ENCODE measurements at regions not wholly inside any gene's neighbourhood (a gene's known extent, or its start where the extent isn't known, plus 50 kb on each side); places are given as distances from the start of the nearest gene placed in this dataset.

DNA sequence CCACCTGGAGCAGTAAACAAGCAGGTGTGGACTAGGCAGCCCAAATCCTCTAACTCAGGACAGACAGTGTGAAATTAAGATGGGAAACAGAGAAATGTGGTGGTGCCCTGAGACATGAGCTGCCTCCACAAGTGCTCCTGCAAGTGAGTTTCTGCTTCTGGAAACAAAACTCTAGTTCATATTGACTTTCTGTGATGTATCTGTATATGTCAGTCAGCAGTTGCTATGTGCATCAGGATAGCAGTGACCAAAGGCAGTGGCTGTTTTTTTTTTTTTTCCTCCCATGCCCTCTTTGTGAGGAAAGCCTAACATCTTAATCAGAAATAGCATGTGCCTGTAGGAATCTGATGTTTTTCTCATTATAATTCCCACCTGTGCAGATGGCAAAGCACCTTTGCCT is 318.4 kb upstream of the SEMA6A start:
- no peak overlapping the region for H2AFZ ChIP-seq (ENCODE audit: low read length)

DNA sequence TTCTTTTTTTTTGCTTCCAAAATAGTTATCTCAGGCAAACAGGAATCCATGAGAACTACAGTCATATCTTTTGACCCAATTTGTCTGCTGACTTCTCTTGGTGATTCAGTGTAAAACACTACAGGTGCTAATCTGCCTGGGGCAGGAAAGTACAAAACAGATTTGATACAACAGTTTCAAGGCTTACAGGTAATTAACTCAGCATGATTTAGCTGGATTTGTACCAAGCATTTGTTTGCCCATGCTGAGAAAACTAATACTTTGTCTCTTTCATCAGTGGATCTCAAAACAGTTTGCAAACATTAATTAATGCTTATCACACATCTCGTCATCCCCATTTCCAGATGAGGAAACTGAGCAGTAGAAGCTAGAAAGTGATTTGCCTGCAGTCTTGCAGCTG is 312.5 kb upstream of the SEMA6A start:
- Histone ChIP-seq H3K4me1 (ENCODE audit: low read length) (no peaks in the 10 kb centered on the region), H3K9me2 (replicated peaks; ENCODE audit: insufficient read depth, low read length) (no peaks in the 10 kb centered on the region), H2AFZ (ENCODE audit: low read length) (no peak overlapping the region), H3K27ac (ENCODE audit: low read length) (no peak overlapping the region), H3K36me3 (replicated peaks; ENCODE audit: insufficient read depth, low read length) (no peaks in the 10 kb centered on the region), H3K27me3 (replicated peaks; ENCODE audit: insufficient read depth, low read length) (no peaks in the 10 kb centered on the region), H3F3A (ENCODE audit: insufficient read depth, low read length) (no peaks in the 10 kb centered on the region), H3K4me3 (ENCODE audit: low read length) (no peak overlapping the region), H3K9me3 (replicated peaks; ENCODE audit: insufficient read depth, low read length) (no peaks in the 10 kb centered on the region), H3K9ac (ENCODE audit: low read length) (no peak overlapping the region), H4K20me1 (ENCODE audit: insufficient read depth, low read length) (no peaks in the 10 kb centered on the region), H3K79me2 (ENCODE audit: low read length) (no peaks in the 10 kb centered on the region), H3K4me2 (ENCODE audit: low read depth, low read length) (no peak overlapping the region)
- DNase-seq, result no peak
- no peak for TF ChIP-seq EZH2phosphoT487 (IDR thresholded peaks at IDR 0.05; ENCODE audit: low read length)
- no peak for TF ChIP-seq EZH2 (optimal IDR thresholded peaks at IDR 0.05; ENCODE audit: low read depth, low read length)
- TF ChIP-seq CTCF (IDR thresholded peaks at IDR 0.05; ENCODE audit: low read length), result no peak

More for the DNA sequence above, 318.4 kb upstream of the SEMA6A start:
- Histone ChIP-seq H3K9ac (ENCODE audit: low read length) (no peak overlapping the region), H3K4me3 (ENCODE audit: low read length) (no peak overlapping the region), H3K36me3 (replicated peaks; ENCODE audit: insufficient read depth, low read length) (no peaks in the 10 kb centered on the region), H3K9me3 (replicated peaks; ENCODE audit: insufficient read depth, low read length) (no peaks in the 10 kb centered on the region), H3K79me2 (ENCODE audit: low read length) (no peaks in the 10 kb centered on the region), H3K4me1 (ENCODE audit: low read length) (no peaks in the 10 kb centered on the region), H4K20me1 (ENCODE audit: insufficient read depth, low read length) (no peaks in the 10 kb centered on the region), H3K4me2 (ENCODE audit: low read depth, low read length) (no peak overlapping the region), H3F3A (ENCODE audit: insufficient read depth, low read length) (no peaks in the 10 kb centered on the region), H3K27ac (ENCODE audit: low read length) (no peak overlapping the region), H3K27me3 (replicated peaks; ENCODE audit: insufficient read depth, low read length) (no peaks in the 10 kb centered on the region), H3K9me2 (replicated peaks; ENCODE audit: insufficient read depth, low read length) (no peaks in the 10 kb centered on the region)
- TF ChIP-seq EZH2 (optimal IDR thresholded peaks at IDR 0.05; ENCODE audit: low read depth, low read length) (no peak), EZH2phosphoT487 (IDR thresholded peaks at IDR 0.05; ENCODE audit: low read length) (no peak), CTCF (IDR thresholded peaks at IDR 0.05; ENCODE audit: low read length) (no peak)
- no peak for DNase-seq

GRCh38 chr5:116885825-116886224 is 311.2 kb upstream of the SEMA6A start:
- no peak for DNase-seq
- H3F3A ChIP-seq (ENCODE audit: insufficient read depth, low read length), result no peaks in the 10 kb centered on the region
- H3K9me3 ChIP-seq (replicated peaks; ENCODE audit: insufficient read depth, low read length), result no peaks in the 10 kb centered on the region
- no peaks in the 10 kb centered on the region for H4K20me1 ChIP-seq (ENCODE audit: insufficient read depth, low read length)
- H2AFZ ChIP-seq (ENCODE audit: low read length), result no peak overlapping the region
- TF ChIP-seq EZH2 (optimal IDR thresholded peaks at IDR 0.05; ENCODE audit: low read depth, low read length), result no peak
- TF ChIP-seq CTCF (IDR thresholded peaks at IDR 0.05; ENCODE audit: low read length), result no peak
- TF ChIP-seq EZH2phosphoT487 (IDR thresholded peaks at IDR 0.05; ENCODE audit: low read length), result no peak
- no peaks in the 10 kb centered on the region for H3K4me1 ChIP-seq (ENCODE audit: low read length)
- no peak overlapping the region for H3K4me2 ChIP-seq (ENCODE audit: low read depth, low read length)
- no peak overlapping the region for H3K4me3 ChIP-seq (ENCODE audit: low read length)
- no peaks in the 10 kb centered on the region for H3K36me3 ChIP-seq (replicated peaks; ENCODE audit: insufficient read depth, low read length)
- no peaks in the 10 kb centered on the region for H3K9me2 ChIP-seq (replicated peaks; ENCODE audit: insufficient read depth, low read length)
- no peaks in the 10 kb centered on the region for H3K27me3 ChIP-seq (replicated peaks; ENCODE audit: insufficient read depth, low read length)
- H3K79me2 ChIP-seq (ENCODE audit: low read length), result no peaks in the 10 kb centered on the region
- H3K27ac ChIP-seq (ENCODE audit: low read length), result no peak overlapping the region
- H3K9ac ChIP-seq (ENCODE audit: low read length), result no peak overlapping the region
